ENCODE measurements at regions not wholly inside any gene's neighbourhood (a gene's known extent, or its start where the extent isn't known, plus 50 kb on each side); places are given as distances from the start of the nearest gene placed in this dataset.

GRCh38 chr1:190029441-190029840 is 448.2 kb downstream of the BRINP3 start:
- Histone ChIP-seq H3K9me3 (ENCODE audit: low read length) (no peaks in the 10 kb centered on the region), H3K9me2 (ENCODE audit: low read depth, low read length) (no peaks in the 10 kb centered on the region), H3K27ac (ENCODE audit: low read depth, low read length, poor library complexity, severe bottlenecking) (no peak overlapping the region), H3K4me1 (ENCODE audit: insufficient read depth, low read length, severe bottlenecking) (no peaks in the 10 kb centered on the region), H2AFZ (ENCODE audit: low read length) (no peak overlapping the region), H4K20me1 (ENCODE audit: insufficient read depth, low read length) (no peaks in the 10 kb centered on the region), H3K79me2 (ENCODE audit: insufficient read depth, low read length) (no peaks in the 10 kb centered on the region), H3K9ac (ENCODE audit: low read length) (no peak overlapping the region), H3K36me3 (ENCODE audit: insufficient read depth, low read length) (no peaks in the 10 kb centered on the region), H3K4me2 (ENCODE audit: low read length) (no peak overlapping the region), H3K4me3 (ENCODE audit: low read depth, low read length, poor library complexity, severe bottlenecking) (no peak overlapping the region), H3F3A (ENCODE audit: insufficient read depth, low read length) (no peaks in the 10 kb centered on the region), H3K27me3 (ENCODE audit: insufficient read depth, low read length) (no peaks in the 10 kb centered on the region)
- TF ChIP-seq EZH2 (IDR thresholded peaks at IDR 0.05; ENCODE audit: borderline replicate concordance, low read length) (no peak), CTCF (IDR thresholded peaks at IDR 0.05; ENCODE audit: low read length) (no peak)

- Histone ChIP-seq H3K9me3 (ENCODE audit: low read length) (no peaks in the 10 kb centered on the region), H3K4me3 (ENCODE audit: low read depth, low read length, poor library complexity, severe bottlenecking) (no peak overlapping the region), H3K4me1 (ENCODE audit: insufficient read depth, low read length, severe bottlenecking) (no peaks in the 10 kb centered on the region), H3K36me3 (ENCODE audit: insufficient read depth, low read length) (no peaks in the 10 kb centered on the region), H3K79me2 (ENCODE audit: insufficient read depth, low read length) (no peaks in the 10 kb centered on the region), H3K9ac (ENCODE audit: low read length) (no peak overlapping the region), H3K4me2 (ENCODE audit: low read length) (no peak overlapping the region), H3K9me2 (ENCODE audit: low read depth, low read length) (no peaks in the 10 kb centered on the region), H4K20me1 (ENCODE audit: insufficient read depth, low read length) (no peaks in the 10 kb centered on the region; the same call in 1 of the 2 replicates), H3K27ac (ENCODE audit: low read depth, low read length, poor library complexity, severe bottlenecking) (no peak overlapping the region), H3F3A (ENCODE audit: insufficient read depth, low read length) (no peaks in the 10 kb centered on the region), H3K27me3 (ENCODE audit: insufficient read depth, low read length) (no peaks in the 10 kb centered on the region), H2AFZ (ENCODE audit: low read length) (no peak overlapping the region)
- TF ChIP-seq CTCF (IDR thresholded peaks at IDR 0.05; ENCODE audit: low read length) (no peak), EZH2 (IDR thresholded peaks at IDR 0.05; ENCODE audit: borderline replicate concordance, low read length) (no peak)
Measured at GRCh38 chr1:190043655-190044054, 434.0 kb downstream of the BRINP3 start.

- no peaks in the 10 kb centered on the region for H3K4me1 ChIP-seq (ENCODE audit: insufficient read depth, low read length, severe bottlenecking)
- no peaks in the 10 kb centered on the region; the same call in 1 of the 2 replicates for H4K20me1 ChIP-seq (ENCODE audit: insufficient read depth, low read length)
- H3K27me3 ChIP-seq (ENCODE audit: insufficient read depth, low read length), result no peaks in the 10 kb centered on the region
- H3K4me3 ChIP-seq (ENCODE audit: low read depth, low read length, poor library complexity, severe bottlenecking), result no peak overlapping the region
- TF ChIP-seq CTCF (IDR thresholded peaks at IDR 0.05; ENCODE audit: low read length) (no peak), EZH2 (IDR thresholded peaks at IDR 0.05; ENCODE audit: borderline replicate concordance, low read length) (no peak)
- no peaks in the 10 kb centered on the region for H3K9me2 ChIP-seq (ENCODE audit: low read depth, low read length)
- no peaks in the 10 kb centered on the region for H3K79me2 ChIP-seq (ENCODE audit: insufficient read depth, low read length)
- H2AFZ ChIP-seq (ENCODE audit: low read length), result no peak overlapping the region
- no peaks in the 10 kb centered on the region for H3K9me3 ChIP-seq (ENCODE audit: low read length)
- H3K36me3 ChIP-seq (ENCODE audit: insufficient read depth, low read length), result no peaks in the 10 kb centered on the region
- H3F3A ChIP-seq (ENCODE audit: insufficient read depth, low read length), result no peaks in the 10 kb centered on the region
- H3K27ac ChIP-seq (ENCODE audit: low read depth, low read length, poor library complexity, severe bottlenecking), result no peak overlapping the region
- no peak overlapping the region for H3K9ac ChIP-seq (ENCODE audit: low read length)
- H3K4me2 ChIP-seq (ENCODE audit: low read length), result no peak overlapping the region
Measured at GRCh38 chr1:190046231-190046630, 431.4 kb downstream of the BRINP3 start.
